ENCODE measurements at regions not wholly inside any gene's neighbourhood (a gene's known extent, or its start where the extent isn't known, plus 50 kb on each side); places are given as distances from the start of the nearest gene placed in this dataset.

GRCh38 chr3:6714962-6715361 is 146.0 kb upstream of the GRM7 start:
- Histone ChIP-seq H2AFZ (ENCODE audit: low read length) (no peak overlapping the region), H4K20me1 (ENCODE audit: insufficient read depth, low read length) (no peaks in the 10 kb centered on the region), H3K9me3 (ENCODE audit: low read length) (peaks cover 83% of the 10 kb centered on the region), H3K9ac (ENCODE audit: insufficient read depth, low read depth, low read length) (no peak overlapping the region), H3K4me3 (replicated peaks in 1 of 3; ENCODE audit: insufficient read depth in 1 of 3, low read depth in 2 of 3, low read length in 3 of 3) (no peak overlapping the region), H3K4me1 (ENCODE audit: insufficient read depth, low read length) (no peaks in the 10 kb centered on the region), H3K36me3 (replicated peaks in 1 of 2; ENCODE audit: control insufficient read depth in 1 of 2, insufficient read depth in 2 of 2, low read length in 2 of 2) (no peaks in the 10 kb centered on the region), H3K27ac (ENCODE audit: extremely low read length, insufficient read depth, low read length) (no peak overlapping the region), H3K4me2 (ENCODE audit: low read depth, low read length) (no peak overlapping the region), H3K79me2 (ENCODE audit: insufficient read depth, low read length) (no peaks in the 10 kb centered on the region), H3K27me3 (ENCODE audit: control insufficient read depth in 1 of 2, insufficient read depth in 2 of 2, low read length in 2 of 2) (no peaks in the 10 kb centered on the region)
- POLR2A ChIA-PET = no interaction called here
- ATAC-seq (no peak), FAIRE-seq (no peak), DNase-seq (ENCODE audit: low spot score) (no peak)
- intact Hi-C loops (cut with micrococcal nuclease; ENCODE audit: unreplicated experiment) = no loop called here
- in situ Hi-C loops (cut with HindIII; ENCODE audit: extremely low pct_ligation_motif_present, low pct_unique_long_range_greater_than_20kb) = no loop called here
- no TSS peak for BruUV-seq (replicated peaks)
- TF ChIP-seq SRY (CRISPR knock-in tag; IDR thresholded peaks at IDR 0.05) (no peak), ZNF790 (CRISPR knock-in tag; IDR thresholded peaks at IDR 0.05; ENCODE audit: borderline replicate concordance) (no peak), HNRNPH1 (optimal IDR thresholded peaks at IDR 0.05; ENCODE audit: low read depth, low read length) (no peak), KMT2B (CRISPR knock-in tag; IDR thresholded peaks at IDR 0.05) (no peak), ZFP37 (CRISPR knock-in tag; IDR thresholded peaks at IDR 0.05; ENCODE audit: borderline replicate concordance) (no peak), IRF1 (CRISPR knock-in tag; IDR thresholded peaks at IDR 0.05; ENCODE audit: low read depth) (no peak), TBL1XR1 (IDR thresholded peaks at IDR 0.05; ENCODE audit: borderline replicate concordance, low read length, partially characterized antibody) (no peak), FOXM1 (CRISPR knock-in tag; IDR thresholded peaks at IDR 0.05) (no peak), ZSCAN22 (CRISPR knock-in tag; IDR thresholded peaks at IDR 0.05) (no peak), ZNF253 (CRISPR knock-in tag; IDR thresholded peaks at IDR 0.05; ENCODE audit: borderline replicate concordance) (no peak), SNAPC2 (CRISPR knock-in tag; IDR thresholded peaks at IDR 0.05) (no peak), ZNF180 (CRISPR knock-in tag; IDR thresholded peaks at IDR 0.05; ENCODE audit: borderline replicate concordance, low read depth) (no peak), PHF8 (CRISPR knock-in tag; IDR thresholded peaks at IDR 0.05) (no peak), HDAC1 (CRISPR knock-in tag; IDR thresholded peaks at IDR 0.05) (no peak)
- WGBS (ENCODE audit: low lambda C conversion rate) = 15% methylated on average over 3 of the region's 3 CpGs
- CTCF ChIA-PET (ENCODE audit: low intra/inter-chr PET ratio, low total read pairs) = no interaction called here
